G401.6 (cell line): ENCODE measurements at regions not wholly inside any gene's neighbourhood (a gene's known extent, or its start where the extent isn't known, plus 50 kb on each side); places are given as distances from the start of the nearest gene placed in this dataset.

Experiments
- FAIRE-seq: peaks from 2 replicates; lab custom pipeline; 2012; peaks lifted over from hg19 to GRCh38; lab: Jason Lieb, UNC

DNA sequence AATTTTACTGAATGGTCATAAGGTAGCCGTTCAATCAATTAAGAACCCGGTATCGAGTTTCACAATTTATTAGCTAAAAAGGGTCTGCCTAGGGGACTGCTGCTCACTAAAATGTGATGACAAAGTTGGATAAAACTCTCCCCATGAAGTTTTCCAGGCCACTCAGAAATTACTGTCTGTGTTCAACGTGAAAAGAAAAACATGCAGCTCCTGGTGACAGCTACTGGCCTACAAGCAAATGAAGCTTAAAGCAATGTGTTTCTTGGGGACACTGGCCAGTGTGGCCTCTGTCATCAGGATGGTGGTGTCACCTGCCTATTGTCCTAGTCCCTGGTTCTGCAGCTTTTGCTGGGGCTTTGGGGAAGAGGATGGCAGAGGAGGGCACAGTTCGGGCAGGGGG is 222.6 kb downstream of the WDR11 start:
- no peak for FAIRE-seq

DNA sequence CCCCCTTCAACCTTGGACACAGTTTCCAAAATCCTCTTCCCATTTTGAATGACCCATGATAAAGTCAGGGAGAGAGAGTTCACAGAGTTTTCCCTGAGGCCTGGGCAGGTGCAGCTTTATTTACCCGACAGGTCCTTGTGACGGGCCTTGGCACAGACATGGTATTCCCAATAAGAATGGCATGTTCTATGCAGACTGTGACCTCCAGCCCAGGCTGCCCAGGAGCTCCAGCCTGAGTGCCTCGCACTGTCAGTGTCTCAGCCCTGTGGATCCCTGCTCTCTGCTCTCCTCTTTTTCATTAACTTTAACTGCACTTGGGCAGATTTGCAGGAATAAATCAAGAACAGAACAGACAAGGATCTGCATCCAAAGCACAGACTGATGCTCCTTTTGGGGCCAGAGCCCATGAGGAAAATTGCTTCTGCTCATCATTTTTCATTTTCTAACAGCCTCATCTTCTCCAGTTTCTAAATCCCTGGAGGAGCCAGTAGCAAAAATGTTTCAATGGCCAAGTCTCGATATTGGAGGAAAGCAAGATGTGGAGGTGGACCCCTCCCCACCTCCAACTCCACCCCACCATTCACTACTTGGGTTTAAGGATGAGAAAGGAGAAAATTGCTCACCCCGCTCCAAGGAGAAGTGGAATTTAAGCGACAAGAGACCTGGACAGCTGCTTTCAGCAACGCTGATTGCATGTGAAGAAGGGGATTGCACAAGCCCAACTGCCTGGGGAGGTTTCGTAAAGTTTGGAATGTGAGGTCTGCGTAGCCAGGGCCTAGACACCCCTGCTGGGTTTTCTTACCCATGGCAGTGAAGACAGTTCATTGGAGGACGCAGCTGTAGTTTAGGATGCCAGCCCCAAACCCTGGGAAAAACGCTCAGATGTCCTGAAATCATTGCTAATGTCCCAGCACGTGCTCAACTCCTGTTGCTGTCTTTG is 225.9 kb downstream of the WDR11 start:
- no peak for FAIRE-seq

DNA sequence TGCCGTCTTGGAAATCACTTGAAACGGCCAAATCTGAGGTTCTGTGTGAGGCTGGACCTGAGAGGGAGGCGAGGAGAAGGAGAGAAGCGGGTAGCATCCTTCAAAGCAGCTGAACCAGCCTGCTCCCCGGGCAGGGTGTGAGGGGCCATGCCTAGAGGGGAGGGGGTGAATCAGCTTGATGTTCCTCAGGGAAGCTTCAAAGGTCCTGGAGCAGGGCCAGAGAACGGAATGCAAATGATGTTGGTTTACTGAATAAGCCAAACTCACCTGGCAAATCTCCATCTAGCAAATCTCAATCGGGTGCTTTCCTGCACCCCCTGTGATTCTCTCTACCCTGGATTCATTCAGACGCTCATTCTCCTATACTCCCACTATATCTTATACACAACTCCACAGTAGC is 226.9 kb downstream of the WDR11 start:
- FAIRE-seq, result no peak

DNA sequence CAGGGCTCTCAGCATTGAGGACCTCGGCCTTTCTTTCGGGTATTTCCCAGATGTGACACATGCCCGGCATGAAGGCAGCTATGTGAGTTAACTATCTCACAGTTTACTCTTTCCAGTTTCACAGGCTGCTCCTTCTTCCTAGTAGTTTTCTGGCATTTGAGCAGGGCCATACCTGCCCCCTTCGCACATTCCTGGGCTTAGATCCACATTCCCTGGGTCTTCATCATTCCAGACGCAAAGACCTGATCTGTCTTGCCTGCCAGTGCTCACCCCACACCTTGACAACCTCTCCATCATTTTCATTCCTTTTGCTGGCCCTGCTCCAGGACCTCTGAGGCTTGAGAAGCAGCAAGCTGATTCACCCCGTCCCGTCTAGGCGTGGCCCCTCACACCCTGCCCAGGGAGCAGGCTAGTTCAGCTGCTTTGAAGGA is 227.5 kb downstream of the WDR11 start:
- FAIRE-seq, result no peak

DNA sequence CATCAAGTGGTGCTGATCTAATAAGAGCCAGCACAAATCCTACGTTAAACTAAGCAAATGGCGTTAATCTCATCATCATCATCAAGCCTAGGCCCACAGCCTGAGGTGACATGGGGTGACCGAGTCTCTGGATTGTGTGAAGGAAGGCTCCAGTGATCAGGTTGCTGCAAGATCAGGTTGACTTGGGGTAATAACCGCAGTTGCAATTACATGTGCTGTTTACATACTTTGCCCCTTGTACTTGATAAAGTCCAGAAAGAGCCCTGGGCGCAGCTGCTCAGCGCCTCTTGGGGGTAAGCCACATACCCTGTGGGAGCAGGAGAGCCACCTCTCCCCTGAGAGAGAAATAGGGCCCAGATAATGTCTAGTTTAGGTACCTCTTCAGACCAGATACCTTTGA is 228.1 kb downstream of the WDR11 start:
- FAIRE-seq, result no peak

DNA sequence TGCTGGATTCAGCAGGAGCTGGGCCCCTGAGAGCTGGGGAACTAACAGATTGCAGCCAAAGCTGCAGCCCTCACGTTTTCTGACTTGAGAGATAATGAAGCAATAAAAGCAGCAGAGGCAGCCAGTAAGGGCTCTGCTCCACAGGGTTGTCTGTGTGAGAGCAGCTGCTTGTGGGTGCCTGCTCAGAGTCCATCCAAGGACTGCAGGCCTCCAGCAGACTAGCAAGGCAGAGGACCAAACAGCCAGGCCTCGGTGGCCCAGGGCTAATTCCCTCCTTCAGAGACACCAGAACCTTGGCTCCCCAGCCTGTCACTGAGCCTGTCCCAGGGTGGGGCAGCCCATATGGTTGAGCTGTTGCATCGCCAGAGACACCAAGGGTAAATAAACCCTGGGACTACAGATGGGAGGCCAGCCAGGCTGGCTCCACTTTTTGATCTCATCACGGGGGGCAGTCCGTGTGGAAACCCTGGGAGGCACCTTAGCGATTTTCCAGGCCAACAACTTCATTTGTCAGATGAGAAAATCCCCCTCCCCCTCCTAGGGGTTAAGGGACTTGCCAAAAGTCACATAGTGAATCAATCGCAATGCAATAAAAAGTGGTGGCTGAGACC is 229.2 kb downstream of the WDR11 start:
- no peak for FAIRE-seq

DNA sequence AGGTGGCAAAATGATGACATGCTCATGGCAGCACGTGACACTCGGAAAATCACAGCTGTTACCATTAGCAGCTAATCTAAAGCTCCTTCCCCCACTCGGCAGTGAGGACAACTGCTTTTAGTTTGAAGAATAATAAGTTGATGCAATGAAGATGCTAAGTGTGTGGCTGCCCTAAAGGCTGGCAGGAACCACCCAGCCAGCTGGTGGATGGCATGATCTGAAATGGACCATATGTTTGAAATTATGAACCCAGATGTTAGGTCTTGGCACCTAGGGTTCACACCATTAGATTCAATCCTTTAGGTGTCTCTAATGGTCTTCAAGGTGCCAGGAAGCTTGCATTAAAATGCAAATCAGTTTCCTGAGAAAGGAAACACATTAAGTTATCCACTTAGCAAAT is 230.1 kb downstream of the WDR11 start:
- no peak for FAIRE-seq

DNA sequence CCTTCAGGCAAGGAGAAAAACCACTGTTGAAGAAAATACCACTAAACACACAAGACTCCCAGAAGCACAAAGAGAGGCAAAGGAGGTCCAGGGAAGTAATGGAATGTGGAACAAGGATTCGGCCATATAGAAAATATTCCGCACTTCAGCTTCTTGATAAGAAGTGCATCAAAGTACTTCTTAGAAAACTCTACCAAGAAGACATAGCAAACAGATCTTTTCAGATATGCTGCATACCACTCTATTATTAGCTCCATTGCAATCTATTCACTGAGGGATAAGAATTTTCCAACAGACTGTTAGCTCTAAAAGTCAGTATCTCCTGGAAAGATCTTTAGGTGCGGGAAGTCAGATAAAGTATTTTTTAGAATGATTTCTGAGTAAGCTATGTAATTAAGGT is 231.8 kb downstream of the WDR11 start:
- FAIRE-seq, result no peak

DNA sequence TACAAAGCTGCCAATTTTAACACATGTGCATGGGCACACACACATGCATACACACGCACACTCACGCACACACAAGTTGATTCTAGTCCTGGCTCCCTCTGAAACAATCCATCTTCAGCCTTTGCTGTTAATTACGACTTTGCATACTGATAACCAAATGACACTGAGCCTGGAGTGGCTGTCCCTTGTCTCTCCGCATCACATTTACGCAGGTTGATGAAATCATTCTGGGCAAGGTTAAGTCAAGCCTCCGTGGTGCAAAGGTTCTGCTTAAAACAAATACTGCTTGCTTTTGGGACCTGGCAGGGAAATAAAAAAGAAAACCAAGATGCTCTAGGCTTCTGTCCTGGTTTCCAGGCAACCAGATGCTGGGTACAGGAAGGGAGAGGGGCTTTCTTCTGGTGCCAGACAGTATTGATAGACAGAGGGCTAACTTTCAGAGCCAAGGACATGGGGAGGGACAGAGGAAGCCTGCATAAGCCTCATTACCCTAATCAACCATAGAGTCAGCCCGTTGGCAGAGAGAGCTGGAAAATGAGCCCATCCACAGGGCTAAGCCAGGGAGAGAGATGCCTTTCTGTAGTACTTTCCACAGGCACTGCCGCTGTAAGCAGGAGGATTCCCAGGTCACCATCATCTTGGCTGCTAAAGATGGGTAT is 233.0 kb downstream of the WDR11 start:
- FAIRE-seq, result no peak

DNA sequence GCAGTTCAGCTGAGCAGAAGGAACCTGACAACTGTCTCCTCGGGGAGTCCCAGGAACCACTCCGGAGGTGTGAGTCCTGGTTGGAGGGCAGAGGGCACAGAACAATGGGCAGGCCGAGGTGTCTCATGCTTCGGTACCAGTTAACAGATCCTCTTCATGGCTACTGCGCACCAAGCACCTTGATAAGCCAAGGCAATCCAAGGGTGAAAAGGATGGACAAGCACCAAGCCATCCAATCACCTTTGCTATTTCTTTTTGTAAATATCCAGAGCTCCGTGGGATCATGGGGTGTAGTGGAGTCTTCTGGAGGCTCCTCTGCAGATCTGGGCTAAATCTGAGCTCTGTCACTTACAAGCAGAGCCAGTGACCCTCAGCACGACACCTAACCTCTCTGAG is 233.5 kb downstream of the WDR11 start:
- no peak for FAIRE-seq

DNA sequence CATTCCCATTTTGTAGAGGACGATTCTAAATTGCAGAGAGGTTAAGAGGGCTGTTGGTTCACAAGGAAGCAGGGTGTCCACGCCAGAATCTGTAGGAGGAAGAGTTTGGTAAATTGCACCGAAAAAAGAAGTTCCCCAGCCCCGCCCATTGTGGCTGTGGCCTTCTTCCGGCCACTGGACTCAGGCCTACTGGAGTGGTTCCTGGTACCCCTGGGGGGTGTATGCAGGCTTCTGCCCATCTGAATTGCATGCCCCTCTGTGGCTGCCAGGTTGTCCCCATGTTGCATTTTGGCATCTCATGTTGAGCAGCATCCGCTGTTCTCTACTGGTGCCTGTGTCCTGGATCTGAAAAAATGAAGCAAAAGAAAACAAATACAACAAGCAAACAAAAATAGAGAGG is 234.2 kb downstream of the WDR11 start:
- FAIRE-seq, result no peak

DNA sequence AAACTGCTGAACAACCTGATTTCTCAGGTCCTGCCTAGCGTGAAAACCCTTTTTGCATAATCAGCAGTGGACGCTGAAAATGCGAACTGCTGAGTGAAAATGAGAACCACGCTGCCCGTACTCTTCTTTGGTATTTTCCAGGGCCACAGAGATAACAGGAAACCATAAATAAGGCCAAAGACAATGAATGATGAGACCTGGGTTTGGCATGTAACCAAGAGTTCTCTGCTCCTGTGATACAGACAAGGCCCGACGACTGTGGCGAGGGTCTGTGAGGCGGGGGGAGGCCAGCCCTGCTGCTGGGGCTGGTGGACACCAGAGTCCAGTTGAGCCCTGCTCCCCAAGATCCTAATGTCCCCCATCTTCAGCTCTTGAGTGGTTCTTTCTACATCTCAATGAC is 236.0 kb downstream of the WDR11 start:
- no peak for FAIRE-seq

DNA sequence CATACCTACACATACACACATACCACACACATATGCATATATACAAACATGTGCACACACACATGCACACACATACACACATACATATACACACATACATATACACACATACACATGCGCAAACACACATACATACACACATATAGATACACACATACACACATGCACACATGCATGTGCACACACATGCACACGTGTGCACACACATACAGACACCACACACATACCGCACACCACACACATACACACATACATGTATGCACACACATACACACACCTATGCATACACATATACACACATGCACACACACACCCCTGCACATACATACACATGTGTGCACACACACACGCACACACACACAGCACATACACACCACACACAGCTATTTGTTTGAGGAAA is 236.5 kb downstream of the WDR11 start:
- no peak for FAIRE-seq

DNA sequence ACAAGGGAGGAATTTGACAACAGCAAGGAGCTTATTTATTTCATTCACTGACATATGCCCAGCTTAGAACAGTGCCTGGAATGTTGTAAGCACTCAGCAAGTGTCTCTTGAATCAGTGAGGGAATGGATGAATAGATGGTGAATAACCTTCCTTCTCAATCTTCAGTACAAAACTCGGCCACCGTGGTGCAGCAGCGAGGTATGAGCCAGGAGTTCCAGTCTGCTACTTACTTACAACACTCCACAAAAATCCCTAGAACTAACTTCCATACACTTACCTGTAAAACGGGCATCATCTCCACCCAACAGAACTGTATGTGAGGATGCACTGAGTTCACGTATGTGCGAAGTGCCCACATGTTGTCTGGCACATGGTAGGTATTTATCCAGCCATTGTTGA is 237.4 kb downstream of the WDR11 start:
- FAIRE-seq, result no peak

DNA sequence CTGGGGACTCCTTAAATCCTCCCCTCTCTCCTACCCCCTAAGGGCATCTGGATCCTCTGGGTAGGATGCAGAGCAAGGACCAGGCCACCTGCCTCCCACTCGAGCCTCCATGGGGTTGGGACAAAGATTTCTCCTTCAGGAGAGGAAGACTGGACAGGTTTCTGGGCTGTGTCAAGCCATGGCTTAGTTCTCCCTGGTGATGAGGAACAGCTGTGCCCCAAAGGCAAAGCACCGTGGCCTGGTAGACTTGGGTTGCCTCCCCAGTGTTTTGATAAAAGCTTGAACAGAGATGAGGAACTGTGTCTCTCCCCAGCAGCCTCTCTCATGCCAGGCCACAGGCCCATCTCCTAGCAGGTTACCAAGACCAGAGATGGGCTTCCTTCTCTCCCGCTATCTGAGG is 238.3 kb downstream of the WDR11 start:
- FAIRE-seq, result no peak

DNA sequence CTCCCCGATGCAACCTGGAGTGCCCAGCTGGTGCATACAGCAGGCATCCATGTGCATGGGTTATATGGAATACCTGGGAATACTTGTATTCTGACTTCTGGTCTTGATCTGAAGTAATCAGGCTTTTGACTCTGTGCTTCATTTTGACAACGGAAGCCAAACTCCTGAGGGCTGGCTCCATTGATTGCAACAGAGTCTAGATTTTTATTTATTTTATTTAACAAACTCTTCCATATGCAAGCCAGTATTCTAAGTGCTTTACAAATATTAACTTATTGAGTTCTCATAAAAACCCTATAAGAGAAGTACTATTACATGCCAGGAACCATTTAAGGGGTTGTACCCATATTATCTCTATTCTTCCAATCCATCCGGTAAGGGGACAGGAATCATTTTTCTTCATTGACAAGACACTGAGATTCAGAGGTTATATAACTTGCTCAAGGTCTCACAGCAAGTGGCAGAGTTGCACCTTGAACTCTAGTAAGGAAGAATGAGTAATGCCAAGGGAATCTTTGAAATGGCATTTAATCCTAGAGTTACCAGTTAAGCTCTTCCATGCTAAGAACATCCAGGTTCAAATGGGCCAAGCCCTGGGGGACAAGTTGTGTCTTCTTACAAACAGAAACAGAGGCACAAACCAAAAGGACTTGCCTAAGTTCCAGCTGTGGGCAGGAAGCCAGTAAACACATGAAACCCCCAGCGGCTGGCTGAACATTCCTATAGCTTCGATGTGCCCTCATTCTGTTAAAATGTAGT is 241.0 kb downstream of the WDR11 start:
- FAIRE-seq, result no peak

DNA sequence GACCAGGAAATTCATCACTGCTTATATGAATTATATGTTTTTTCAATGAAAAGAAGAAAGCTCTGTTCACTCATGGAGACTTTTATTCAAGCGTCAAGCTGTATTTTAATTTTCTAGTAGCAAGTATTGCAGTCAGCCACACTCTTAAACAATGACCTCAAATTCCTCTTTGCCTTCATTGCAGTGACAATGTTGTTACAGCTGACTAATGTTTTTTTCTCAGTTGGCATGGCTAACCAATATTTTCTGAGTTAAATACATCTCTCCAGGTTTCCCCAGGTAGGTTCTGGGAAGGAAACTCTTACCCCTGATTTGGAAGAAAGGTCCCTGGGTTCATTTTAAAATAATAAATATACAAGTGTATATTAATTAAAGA is 241.5 kb downstream of the WDR11 start:
- no peak for FAIRE-seq

DNA sequence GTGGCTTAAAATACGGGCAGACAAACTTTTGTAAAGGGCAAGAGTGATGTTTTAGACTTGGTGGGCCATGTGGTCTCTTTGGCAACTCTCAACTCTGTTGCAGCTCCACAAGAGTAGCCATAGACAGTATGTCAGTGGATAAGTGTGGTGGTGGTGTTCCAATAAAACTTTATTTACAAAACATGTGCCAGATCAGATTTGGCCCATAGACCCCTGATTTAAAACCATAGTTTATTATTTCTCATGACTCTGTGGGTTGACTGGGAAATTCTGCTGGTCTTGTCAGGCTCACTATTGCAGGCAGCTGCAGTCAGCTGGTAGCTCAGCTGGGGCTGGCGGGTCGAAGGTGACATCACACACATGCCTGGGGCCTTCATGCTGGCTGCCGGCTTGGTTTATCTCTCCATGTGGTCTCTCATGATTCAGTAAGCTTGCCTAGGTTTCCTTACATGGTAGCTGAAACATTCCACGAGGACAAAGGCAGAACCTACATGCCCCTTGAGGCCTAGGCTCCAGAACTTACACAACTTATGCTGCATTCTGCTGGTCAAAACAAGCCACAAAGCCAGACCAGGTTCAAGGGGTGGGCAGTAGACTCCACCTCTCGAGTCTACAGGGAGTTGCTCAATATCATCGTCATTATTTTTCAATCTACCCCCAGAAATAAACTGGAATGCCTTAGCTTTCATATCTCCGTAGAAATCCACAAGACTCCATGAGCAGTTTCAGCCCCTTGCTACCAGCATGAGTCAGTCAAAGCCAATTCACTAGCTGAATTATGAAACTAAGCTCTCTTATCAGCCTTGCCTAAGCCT is 245.7 kb downstream of the WDR11 start:
- FAIRE-seq, result no peak

DNA sequence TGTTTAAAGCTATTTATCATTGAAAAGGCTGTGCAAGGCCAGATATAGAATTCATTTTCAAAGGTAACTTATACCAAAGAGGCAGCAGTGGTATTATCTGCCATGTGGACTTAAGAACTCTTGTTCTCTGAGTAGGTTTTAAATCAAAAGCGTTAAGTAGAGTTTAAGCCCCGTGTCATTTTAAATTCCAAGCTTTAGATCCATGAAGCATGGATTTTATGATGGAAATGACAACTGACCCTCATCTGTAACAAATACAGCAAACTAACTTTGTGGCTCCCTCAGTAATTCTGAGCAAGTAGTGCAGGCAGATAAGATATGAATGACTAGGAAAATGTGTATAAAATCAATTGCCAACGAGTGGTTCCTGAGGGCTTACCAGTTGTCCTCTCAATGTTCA is 247.0 kb downstream of the WDR11 start:
- FAIRE-seq, result no peak

DNA sequence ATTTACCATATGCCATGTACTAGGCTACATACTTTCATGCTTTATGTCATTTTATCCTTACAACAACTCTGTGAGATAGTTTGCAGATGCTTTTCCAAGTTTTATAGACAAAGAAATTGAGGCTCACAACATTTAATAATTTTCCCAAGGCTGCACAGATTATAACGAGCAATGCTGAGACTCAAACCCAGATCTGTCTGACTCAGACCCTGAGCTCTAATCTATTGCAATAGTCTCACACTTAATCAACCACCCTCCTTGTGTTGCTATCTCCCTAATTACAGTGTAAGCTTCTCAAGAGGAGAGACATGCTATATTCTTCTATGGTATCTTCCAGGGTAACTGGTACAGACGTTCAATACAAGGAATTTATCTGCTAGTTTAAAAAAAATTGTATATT is 247.6 kb downstream of the WDR11 start:
- no peak for FAIRE-seq

DNA sequence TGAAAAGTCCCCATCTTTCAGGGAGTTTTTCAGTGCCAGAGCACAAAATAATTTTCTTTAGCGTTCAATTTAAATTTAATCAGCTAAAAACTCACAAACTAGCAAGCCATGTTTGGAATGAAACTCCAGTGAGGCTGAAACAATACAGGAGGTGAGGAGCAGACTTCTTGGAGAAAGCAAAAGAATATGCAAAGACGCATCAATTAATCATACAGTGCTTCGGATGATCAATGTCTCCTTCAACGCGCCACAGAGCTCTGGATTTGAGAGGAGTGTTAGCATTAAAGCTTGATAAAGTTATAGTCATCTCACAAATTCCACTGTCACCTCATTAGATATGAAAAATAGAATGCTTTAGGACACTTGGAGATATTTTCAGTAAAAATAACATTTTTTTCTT is 248.0 kb downstream of the WDR11 start:
- FAIRE-seq, result no peak

DNA sequence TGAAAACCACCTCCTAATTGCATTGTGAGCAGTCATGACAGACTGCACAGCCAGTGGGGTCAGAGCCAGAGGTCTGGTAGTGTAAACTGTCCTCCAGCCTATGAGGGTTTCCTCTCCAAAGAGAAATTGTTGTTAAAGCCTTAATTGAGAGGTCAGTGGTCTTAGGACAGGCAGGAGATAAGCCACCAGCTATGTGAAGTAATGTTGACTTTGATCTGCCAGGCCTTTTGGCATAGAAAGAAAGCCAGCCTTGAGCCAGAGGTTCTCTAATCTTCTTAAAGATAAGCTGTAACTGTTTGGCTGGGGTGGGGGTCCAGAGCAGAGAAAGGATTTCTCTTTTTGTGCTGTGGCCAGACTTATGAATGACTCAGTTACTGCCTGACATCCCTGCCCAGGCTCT is 248.4 kb downstream of the WDR11 start:
- no peak for FAIRE-seq
